HepG2 (cell line): ENCODE measurements at regions not wholly inside any gene's neighbourhood (a gene's known extent, or its start where the extent isn't known, plus 50 kb on each side); places are given as distances from the start of the nearest gene placed in this dataset.

ENCODE experiments used
- ATAC-seq: fragments of 200-7000 bp; cut with Tn5 transposase; 3 replicates; pipeline ENCODE4 v1.9.1; 2020; ENCODE audit warnings: mild to moderate bottlenecking, moderate library complexity
- BruUV-seq: library from RNA; stranded (reverse); fragments of 400-500 nt; replicated peaks from 2 replicates; lab custom pipeline; 2021; lab: Mats Ljungman, UMichigan
- CTCF ChIA-PET: fragments of 300-600 bp; formaldehyde crosslinking; extraction: SDS; loops from one replicate; lab custom pipeline; 2021; ENCODE audit warnings: low total read pairs, inconsistent platforms, low intra/inter-chr PET ratio; lab: Yijun Ruan, JAX
- POLR2A ChIA-PET: fragments of 350-600 bp; sonication (Branson Sonifier 250); formaldehyde crosslinking; loops from one replicate; lab custom pipeline; 2020; ENCODE audit warnings: antibody characterized with exemption, inconsistent platforms; lab: Yijun Ruan, JAX
- DNase-seq: peaks from one replicate; pipeline ENCODE4 v3.0.0-alpha.2; 2015; ENCODE audit warnings: low spot score
- FAIRE-seq: peaks from 3 replicates; lab custom pipeline; 2011; peaks lifted over from hg19 to GRCh38; lab: Jason Lieb, UNC
- H2AFZ ChIP-seq: one replicate; pipeline ENCODE4 v1.6.1; 2011; ENCODE audit warnings: low read length, inconsistent platforms
- H3K27ac ChIP-seq: fragments of 300-600 bp; 3 replicates; pipeline ENCODE4 v1.8.0; 2011; ENCODE audit warnings: mixed run types, mild to moderate bottlenecking, mixed read lengths, low read length, inconsistent platforms; ENCODE audit not compliant: insufficient read depth; ENCODE audit errors: extremely low read length
- H3K27me3 ChIP-seq, 2 experiments: fragments of 200-600 bp in 1 of 2; 2 replicates in 1 of 2; 3 replicates in 1 of 2; pipeline versions ENCODE4 v1.6.0 to v1.8.0; 2011; ENCODE audit warnings: low read length in 2 of 2, mild to moderate bottlenecking in 2 of 2, moderate library complexity in 2 of 2, inconsistent platforms in 1 of 2; ENCODE audit not compliant: insufficient read depth in 2 of 2, control insufficient read depth in 1 of 2
- H3K36me3 ChIP-seq, 2 experiments: fragments of 200-600 bp in 1 of 2; replicated peaks in 1 of 2; 2 replicates in 1 of 2; 3 replicates in 1 of 2; pipeline versions ENCODE4 v1.5.1 to v1.8.0; 2011; ENCODE audit warnings: low read length in 2 of 2, inconsistent platforms in 1 of 2; ENCODE audit not compliant: insufficient read depth in 2 of 2, control insufficient read depth in 1 of 2
- H3K4me1 ChIP-seq: 2 replicates; pipeline ENCODE4 v1.5.1; 2012; ENCODE audit warnings: low read length, inconsistent platforms; ENCODE audit not compliant: insufficient read depth
- H3K4me2 ChIP-seq: 2 replicates; pipeline ENCODE4 v1.6.0; 2011; ENCODE audit warnings: low read depth, low read length, inconsistent platforms
- H3K4me3 ChIP-seq, 3 experiments: fragments of 200-600 bp in 1 of 3; sonication (generic), shearing (Covaris generic) in 1 of 3; replicated peaks in 1 of 3; 2 replicates each; pipeline ENCODE4 v1.5.1; 2011 to 2016; ENCODE audit warnings: low read length in 3 of 3, inconsistent platforms in 2 of 3, low read depth in 2 of 3, mild to moderate bottlenecking in 2 of 3, control low read depth in 1 of 3, mixed read lengths in 1 of 3; ENCODE audit not compliant: insufficient read depth in 1 of 3
- H3K79me2 ChIP-seq: one replicate; pipeline ENCODE4 v1.6.1; 2011; ENCODE audit warnings: low read length, inconsistent platforms; ENCODE audit not compliant: insufficient read depth
- H3K9ac ChIP-seq: 2 replicates; pipeline ENCODE4 v1.6.0; 2011; ENCODE audit warnings: mild to moderate bottlenecking, low read depth, low read length, inconsistent platforms; ENCODE audit not compliant: insufficient read depth
- H3K9me3 ChIP-seq: 2 replicates; pipeline ENCODE4 v1.5.1; 2012; ENCODE audit warnings: mild to moderate bottlenecking, low read length
- H4K20me1 ChIP-seq: 2 replicates; pipeline ENCODE4 v1.6.0; 2011; ENCODE audit warnings: inconsistent platforms, mild to moderate bottlenecking, low read length, moderate library complexity; ENCODE audit not compliant: insufficient read depth
- FOSL2 ChIP-seq: sonication (generic); formaldehyde crosslinking; IDR thresholded peaks from 2 replicates; pipeline ENCODE4 v1.4.0; 2020; ENCODE audit warnings: missing genetic modification reagents
- ZBTB42 ChIP-seq: sonication (generic); formaldehyde crosslinking; IDR thresholded peaks from 2 replicates; pipeline ENCODE4 v1.5.0; 2020; ENCODE audit warnings: mild to moderate bottlenecking, missing genetic modification reagents
- WGBS: methylation state at CpG from one replicate; pipeline ENCODE4 v1.1.6; 2017; ENCODE audit warnings: low lambda C conversion rate; 5-methylcytosine and 5-hydroxymethylcytosine counted together
- in situ Hi-C: cut with HindIII; loops from 2 replicates; pipeline ENCODE4 v1.10.0; 2017; ENCODE audit warnings: low pct_unique_long_range_greater_than_20kb; ENCODE audit not compliant: extremely low pct_ligation_motif_present
- intact Hi-C: fragments of 100-400 bp; cut with micrococcal nuclease; formaldehyde crosslinking; loops from one replicate; pipeline ENCODE4 v1.10.0; 2022; ENCODE audit not compliant: unreplicated experiment
- TF ChIP-seq, protein P1 (sequence below): sonication (generic); formaldehyde crosslinking; IDR thresholded peaks from 2 replicates; pipeline ENCODE4 v1.9.0; 2022; ENCODE audit warnings: low read depth, missing genetic modification reagents

- no peak overlapping the region for H3K4me3 ChIP-seq
- DNase-seq (no peak), FAIRE-seq (no peak), ATAC-seq (no peak)
- H4K20me1 ChIP-seq = no peaks in the 10 kb centered on the region
- H3K79me2 ChIP-seq = no peaks in the 10 kb centered on the region
- H3K27me3 ChIP-seq = no peaks in the 10 kb centered on the region; a peak in 1 of 5 replicates
- TF ChIP-seq, protein P1, sequence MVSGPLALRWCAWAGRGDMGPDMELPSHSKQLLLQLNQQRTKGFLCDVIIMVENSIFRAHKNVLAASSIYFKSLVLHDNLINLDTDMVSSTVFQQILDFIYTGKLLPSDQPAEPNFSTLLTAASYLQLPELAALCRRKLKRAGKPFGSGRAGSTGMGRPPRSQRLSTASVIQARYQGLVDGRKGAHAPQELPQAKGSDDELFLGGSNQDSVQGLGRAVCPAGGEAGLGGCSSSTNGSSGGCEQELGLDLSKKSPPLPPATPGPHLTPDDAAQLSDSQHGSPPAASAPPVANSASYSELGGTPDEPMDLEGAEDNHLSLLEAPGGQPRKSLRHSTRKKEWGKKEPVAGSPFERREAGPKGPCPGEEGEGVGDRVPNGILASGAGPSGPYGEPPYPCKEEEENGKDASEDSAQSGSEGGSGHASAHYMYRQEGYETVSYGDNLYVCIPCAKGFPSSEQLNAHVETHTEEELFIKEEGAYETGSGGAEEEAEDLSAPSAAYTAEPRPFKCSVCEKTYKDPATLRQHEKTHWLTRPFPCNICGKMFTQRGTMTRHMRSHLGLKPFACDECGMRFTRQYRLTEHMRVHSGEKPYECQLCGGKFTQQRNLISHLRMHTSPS (CRISPR knock-in tag) = no peak
- in situ Hi-C loops = no loop called here
- no peak overlapping the region for H3K9ac ChIP-seq
- 39% methylated on average over 4 of the region's 4 CpGs for WGBS
- intact Hi-C loops = no loop called here
- H3K36me3 ChIP-seq = no peaks in the 10 kb centered on the region
- no peaks in the 10 kb centered on the region for H3K9me3 ChIP-seq
- CTCF ChIA-PET = no interaction called here
- POLR2A ChIA-PET = no interaction called here
- no peak overlapping the region for H3K4me2 ChIP-seq
- H2AFZ ChIP-seq = no peak overlapping the region
- no peak overlapping the region for H3K27ac ChIP-seq
- BruUV-seq = no TSS peak
- H3K4me1 ChIP-seq = no peaks in the 10 kb centered on the region
Measured at GRCh38 chr7:54827734-54828133, 68.7 kb upstream of the SEC61G start.

GRCh38 chr7:54831046-54831643 is 72.1 kb upstream of the SEC61G start:
- no TSS peak for BruUV-seq
- Histone ChIP-seq H3K27me3 (no peaks in the 10 kb centered on the region), H3K9me3 (no peaks in the 10 kb centered on the region), H4K20me1 (no peaks in the 10 kb centered on the region), H3K4me2 (no peak overlapping the region), H3K36me3 (no peaks in the 10 kb centered on the region), H3K4me3 (no peak overlapping the region), H3K4me1 (no peaks in the 10 kb centered on the region), H3K27ac (no peak overlapping the region), H3K9ac (no peak overlapping the region), H2AFZ (no peak overlapping the region), H3K79me2 (no peaks in the 10 kb centered on the region)
- WGBS = 21% methylated on average over 4 of the region's 4 CpGs
- POLR2A ChIA-PET = no interaction called here
- ATAC-seq (no peak), FAIRE-seq (no peak), DNase-seq (no peak)
- in situ Hi-C loops (no loop called here), intact Hi-C loops (no loop called here)
- TF ChIP-seq ZBTB42 (no peak), FOSL2 (CRISPR knock-in tag) (0 out of 2 replicates have a peak, but pooled peaks have one; percentile 8)
- CTCF ChIA-PET = no interaction called here
